ENCODE measurements at regions not wholly inside any gene's neighbourhood (a gene's known extent, or its start where the extent isn't known, plus 50 kb on each side); places are given as distances from the start of the nearest gene placed in this dataset.

- POLR2A ChIA-PET, result interaction anchor here (0.6 kb wide), 1 partner anchor 644 kb away, joined by 3 read pairs; no protein-coding TSS in a partner anchor
- no peaks in the 10 kb centered on the region for H3K4me1 Mint-ChIP-seq (ENCODE audit: insufficient read depth, unreplicated experiment)
- no TSS peak for BruUV-seq (replicated peaks)
- no peaks in the 10 kb centered on the region for H3K36me3 Mint-ChIP-seq (ENCODE audit: insufficient read depth, unreplicated experiment)
- no peaks in the 10 kb centered on the region for H3K27me3 Mint-ChIP-seq (ENCODE audit: insufficient read depth, unreplicated experiment)
- CTCF ChIA-PET, result interaction anchor here (0.9 kb wide), 1 partner anchor 19 kb away, joined by 3 read pairs; no protein-coding TSS in a partner anchor
- H3K9me3 Mint-ChIP-seq (ENCODE audit: unreplicated experiment), result no peaks in the 10 kb centered on the region
- no peak overlapping the region for H3K4me3 Mint-ChIP-seq (ENCODE audit: unreplicated experiment)
- TF ChIP-seq CTCF (IDR thresholded peaks at IDR 0.05; ENCODE audit: unreplicated experiment), result no peak
- no peak for DNase-seq (ENCODE audit: unreplicated experiment)
- H3K27ac Mint-ChIP-seq (ENCODE audit: low read depth, unreplicated experiment), result no peak overlapping the region
- intact Hi-C loops (cut with micrococcal nuclease), result no loop called here
These were observed 110.3 kb downstream of the CMPK2 start for GRCh38 chr2:6755456-6755855.

GRCh38 chr2:6757215-6757614 lies 108.5 kb downstream of the CMPK2 start:
- Mint-ChIP-seq H3K27ac (ENCODE audit: low read depth, unreplicated experiment) (no peak overlapping the region), H3K4me3 (ENCODE audit: unreplicated experiment) (no peak overlapping the region), H3K27me3 (ENCODE audit: insufficient read depth, unreplicated experiment) (no peaks in the 10 kb centered on the region), H3K9me3 (ENCODE audit: unreplicated experiment) (no peaks in the 10 kb centered on the region), H3K4me1 (ENCODE audit: insufficient read depth, unreplicated experiment) (no peaks in the 10 kb centered on the region), H3K36me3 (ENCODE audit: insufficient read depth, unreplicated experiment) (no peaks in the 10 kb centered on the region)
- BruUV-seq (replicated peaks), result no TSS peak
- ChIA-PET CTCF (interaction anchor here (0.6 kb wide), 1 partner anchor 1700 kb away, joined by 3 read pairs; no protein-coding TSS in a partner anchor), POLR2A (no interaction called here)
- no peak for DNase-seq (ENCODE audit: unreplicated experiment)
- no peak for TF ChIP-seq CTCF (IDR thresholded peaks at IDR 0.05; ENCODE audit: unreplicated experiment)
- intact Hi-C loops (cut with micrococcal nuclease), result no loop called here

GRCh38 chr2:6759689-6760088 lies 106.0 kb downstream of the CMPK2 start:
- Mint-ChIP-seq H3K36me3 (ENCODE audit: insufficient read depth, unreplicated experiment) (no peaks in the 10 kb centered on the region), H3K4me1 (ENCODE audit: insufficient read depth, unreplicated experiment) (no peaks in the 10 kb centered on the region), H3K9me3 (ENCODE audit: unreplicated experiment) (no peaks in the 10 kb centered on the region), H3K4me3 (ENCODE audit: unreplicated experiment) (no peak overlapping the region), H3K27ac (ENCODE audit: low read depth, unreplicated experiment) (no peak overlapping the region), H3K27me3 (ENCODE audit: insufficient read depth, unreplicated experiment) (no peaks in the 10 kb centered on the region)
- CTCF ChIA-PET, result no interaction called here
- POLR2A ChIA-PET, result no interaction called here
- intact Hi-C loops (cut with micrococcal nuclease), result no loop called here
- no peak for TF ChIP-seq CTCF (IDR thresholded peaks at IDR 0.05; ENCODE audit: unreplicated experiment)
- no peak for DNase-seq (ENCODE audit: unreplicated experiment)
- no TSS peak for BruUV-seq (replicated peaks)

GRCh38 chr2:6760132-6760531 lies 105.6 kb downstream of the CMPK2 start:
- no peak for TF ChIP-seq CTCF (IDR thresholded peaks at IDR 0.05; ENCODE audit: unreplicated experiment)
- intact Hi-C loops (cut with micrococcal nuclease), result no loop called here
- no TSS peak for BruUV-seq (replicated peaks)
- Mint-ChIP-seq H3K4me1 (ENCODE audit: insufficient read depth, unreplicated experiment) (no peaks in the 10 kb centered on the region), H3K27ac (ENCODE audit: low read depth, unreplicated experiment) (no peak overlapping the region), H3K4me3 (ENCODE audit: unreplicated experiment) (no peak overlapping the region), H3K36me3 (ENCODE audit: insufficient read depth, unreplicated experiment) (no peaks in the 10 kb centered on the region), H3K9me3 (ENCODE audit: unreplicated experiment) (no peaks in the 10 kb centered on the region), H3K27me3 (ENCODE audit: insufficient read depth, unreplicated experiment) (no peaks in the 10 kb centered on the region)
- ChIA-PET POLR2A (interaction anchor here (0.6 kb wide), 1 partner anchor 1765 kb away, joined by 4 read pairs; no protein-coding TSS in a partner anchor), CTCF (no interaction called here)
- no peak for DNase-seq (ENCODE audit: unreplicated experiment)

All from MCF 10A (cell line).